ENCODE measurements at regions not wholly inside any gene's neighbourhood (a gene's known extent, or its start where the extent isn't known, plus 50 kb on each side); places are given as distances from the start of the nearest gene placed in this dataset.
"Not testable (repeated sequence)": the region's sequence is repeated elsewhere in the genome, so short reads cannot be mapped to it uniquely, and the experiment has no call there.

DNA sequence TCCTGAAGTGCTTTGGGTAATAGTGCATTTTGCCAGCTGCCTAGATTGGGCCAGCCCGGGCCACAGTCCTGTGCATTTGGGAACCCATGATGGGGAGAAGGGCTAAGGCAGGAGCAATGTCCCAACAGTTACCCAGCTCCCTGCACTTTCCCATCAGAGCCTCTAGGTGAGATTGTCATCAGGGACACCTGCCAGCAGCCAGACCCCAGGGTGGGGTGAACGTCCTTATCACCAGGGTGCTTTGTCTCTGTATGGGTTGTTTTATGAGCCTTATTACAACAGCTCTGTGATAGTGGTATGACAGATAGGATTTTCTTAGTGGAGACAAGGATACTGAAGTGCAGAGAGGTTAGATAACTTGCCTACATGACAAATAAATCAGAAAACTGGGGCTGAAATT, 365.7 kb downstream of the OSTF1 start:
- in situ Hi-C loops (cut with HindIII; ENCODE audit: low sequenced_read_pairs), result loop anchor here (5.0 kb wide), 1 partner anchor 82 kb away; no protein-coding TSS in a partner anchor

DNA sequence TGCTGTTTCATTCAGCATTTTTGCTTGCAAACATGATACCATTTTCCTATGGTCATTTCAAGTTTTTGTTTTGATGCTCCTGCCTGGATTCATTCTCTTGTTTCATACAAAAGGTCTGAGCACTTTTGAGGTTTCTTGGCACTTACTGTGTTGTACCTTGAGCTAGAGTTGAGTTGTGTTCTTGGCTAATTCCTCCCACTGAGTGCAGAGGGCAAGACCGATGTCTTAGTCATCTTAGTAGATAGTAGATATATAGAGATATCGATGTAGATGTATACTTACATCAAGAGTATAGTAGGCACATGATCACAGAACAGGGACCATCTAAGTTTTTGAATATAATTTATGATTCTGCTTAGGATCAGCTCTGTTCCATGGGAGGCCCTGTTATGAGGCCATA, 366.6 kb downstream of the OSTF1 start:
- in situ Hi-C loops (cut with HindIII; ENCODE audit: low sequenced_read_pairs), result loop anchor here (5.0 kb wide), 2 partner anchors 83 to 282 kb away; no protein-coding TSS in a partner anchor

DNA sequence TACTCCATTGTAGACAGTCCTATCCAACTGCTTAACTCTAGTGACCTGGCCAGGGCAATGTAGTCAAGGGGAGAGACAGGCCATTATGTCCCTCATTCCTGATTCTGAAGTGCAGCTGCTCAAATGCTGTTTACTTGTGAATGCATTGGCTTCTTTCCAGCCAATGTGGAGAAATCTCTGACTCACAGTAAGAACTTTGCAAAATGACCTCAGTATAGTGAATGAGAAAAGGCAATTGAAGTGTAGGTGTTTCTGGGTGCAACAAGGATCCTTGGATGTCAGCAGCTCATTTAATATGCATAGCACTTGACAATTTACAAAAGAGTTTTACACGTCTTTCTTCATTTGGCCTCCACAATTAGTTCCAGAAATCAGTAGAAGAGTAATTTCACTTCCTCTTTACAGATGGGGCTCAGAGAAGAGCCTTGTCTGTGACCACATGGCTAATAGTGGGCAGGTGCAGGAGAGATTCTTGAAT, 367.2 kb downstream of the OSTF1 start:
- in situ Hi-C loops (cut with HindIII; ENCODE audit: low sequenced_read_pairs), result loop anchor here (5.0 kb wide), 1 partner anchor 282 kb away; no protein-coding TSS in a partner anchor

DNA sequence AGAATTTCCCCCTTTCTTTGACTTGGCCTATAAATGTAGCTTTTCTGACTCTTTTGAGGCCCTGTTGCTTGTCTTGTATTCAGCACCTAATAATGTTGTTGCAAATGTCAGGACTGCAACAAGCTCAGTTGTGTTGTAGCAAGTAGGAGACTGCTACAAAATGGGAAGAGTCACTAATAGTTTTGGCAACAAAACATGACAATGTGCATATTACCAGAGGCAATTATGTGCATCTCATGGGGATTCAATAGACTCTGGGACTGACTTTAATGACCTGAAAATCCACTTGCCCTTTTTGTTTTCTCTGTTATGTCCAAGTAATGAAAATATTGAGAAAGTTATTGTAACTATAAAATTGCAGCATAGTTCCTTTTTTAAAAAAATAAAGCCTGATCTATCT, 368.4 kb downstream of the OSTF1 start:
- in situ Hi-C loops (cut with HindIII; ENCODE audit: low sequenced_read_pairs), result loop anchor here (5.0 kb wide), 1 partner anchor 281 kb away; no protein-coding TSS in a partner anchor

DNA sequence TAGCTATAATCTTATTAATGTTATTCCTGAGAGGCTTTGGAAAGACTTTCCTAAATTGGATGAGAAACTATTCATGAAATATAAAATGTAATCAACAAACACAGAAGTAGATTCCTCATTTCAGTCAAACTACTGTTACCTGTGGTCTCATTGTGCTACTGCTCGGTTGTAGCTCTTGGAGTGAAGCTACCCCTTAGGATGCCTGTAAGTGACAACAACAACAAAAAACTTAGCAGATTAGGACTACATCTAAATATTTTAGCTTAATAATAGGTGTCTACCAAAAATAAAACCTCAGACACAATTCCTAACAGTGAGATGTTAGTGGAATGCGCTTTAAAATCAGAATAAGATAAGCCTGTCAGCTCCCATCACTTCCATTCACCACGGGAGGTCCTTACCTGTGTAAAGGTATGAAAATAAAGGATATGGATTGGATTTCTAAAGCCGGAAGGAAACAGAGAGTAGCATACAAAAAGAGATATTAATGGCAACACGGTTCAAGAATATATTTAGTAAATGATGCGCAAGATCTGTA, 369.2 kb downstream of the OSTF1 start:
- in situ Hi-C loops (cut with HindIII; ENCODE audit: low sequenced_read_pairs), result loop anchor here (5.0 kb wide), 1 partner anchor 280 kb away; no protein-coding TSS in a partner anchor

DNA sequence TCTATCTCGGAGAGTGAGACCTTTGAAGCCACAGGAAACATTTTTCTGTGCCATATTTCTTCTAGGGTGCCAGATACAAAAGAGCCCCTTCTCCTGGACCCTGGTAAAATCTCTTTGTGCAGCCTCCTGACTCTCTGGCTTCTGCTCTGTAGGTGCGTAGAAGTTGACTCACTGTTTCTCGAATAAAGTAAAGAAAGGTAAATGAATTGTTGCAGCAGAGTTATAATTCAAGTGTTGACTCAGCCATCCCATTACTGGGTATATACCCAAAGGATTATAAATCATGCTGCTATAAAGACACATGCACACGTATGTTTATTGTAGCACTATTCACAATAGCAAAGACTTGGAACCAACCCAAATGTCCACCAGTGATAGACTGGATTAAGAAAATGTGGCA, 371.0 kb downstream of the OSTF1 start:
- in situ Hi-C loops (cut with HindIII; ENCODE audit: low sequenced_read_pairs), result loop anchor here (5.0 kb wide), 1 partner anchor 278 kb away; no protein-coding TSS in a partner anchor

DNA sequence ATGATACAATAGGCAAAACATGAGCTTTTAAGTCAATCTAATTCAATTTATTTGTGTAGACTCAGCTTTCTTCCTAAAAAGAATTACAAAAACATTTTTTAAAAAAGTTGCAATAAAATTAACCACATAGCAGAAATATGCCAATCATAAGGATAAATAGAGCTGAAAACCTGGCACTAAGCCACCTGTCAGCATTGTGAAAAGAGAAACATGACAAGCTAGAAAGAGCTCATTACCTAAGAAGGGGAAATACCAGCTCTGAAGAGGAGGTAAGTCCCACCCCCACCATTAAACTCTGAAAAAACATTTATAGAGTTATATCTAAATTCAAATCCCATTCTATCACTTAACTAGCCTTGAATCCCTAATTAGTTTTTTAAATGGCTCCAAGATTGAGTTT, 372.9 kb downstream of the OSTF1 start:
- in situ Hi-C loops (cut with HindIII; ENCODE audit: low sequenced_read_pairs), result no loop called here

DNA sequence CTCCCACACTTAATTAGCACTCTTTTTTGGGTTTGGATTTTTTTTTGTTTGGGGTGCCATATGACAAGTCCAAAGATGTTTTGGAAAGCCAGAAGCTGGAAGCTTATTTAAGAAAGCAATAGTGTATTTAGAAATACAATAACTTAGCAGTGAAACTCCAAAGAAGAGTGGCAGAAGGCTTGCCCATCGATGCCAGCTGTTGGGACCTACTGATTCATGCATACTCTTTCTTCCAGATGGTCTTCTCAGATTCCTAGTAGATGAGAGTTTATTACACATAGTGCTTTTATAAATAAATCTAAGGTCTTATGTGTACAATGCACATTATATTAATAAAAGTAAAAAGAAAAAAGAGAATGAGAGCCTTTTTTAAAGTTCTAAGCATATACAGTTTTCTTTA, 374.6 kb downstream of the OSTF1 start:
- in situ Hi-C loops (cut with HindIII; ENCODE audit: low sequenced_read_pairs), result no loop called here

DNA sequence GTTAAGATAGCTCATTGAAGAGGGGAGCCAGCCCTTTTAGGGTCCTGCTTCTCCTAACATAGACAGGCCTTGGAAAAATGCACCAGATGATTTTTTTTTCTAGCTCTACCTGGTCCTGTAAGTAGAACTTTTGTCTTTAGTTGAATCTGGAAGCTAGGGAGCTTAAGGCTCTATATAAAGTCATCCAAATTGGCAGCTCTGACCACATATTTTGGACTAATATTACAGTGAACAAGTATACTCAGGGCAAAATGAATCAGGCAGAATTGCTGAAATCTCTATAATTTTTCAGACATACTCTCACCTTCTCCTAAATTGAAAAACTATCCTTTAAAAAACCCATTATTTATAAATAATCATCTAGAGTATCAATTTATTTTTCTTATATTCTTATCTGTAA, 375.6 kb downstream of the OSTF1 start:
- in situ Hi-C loops (cut with HindIII; ENCODE audit: low sequenced_read_pairs), result no loop called here

DNA sequence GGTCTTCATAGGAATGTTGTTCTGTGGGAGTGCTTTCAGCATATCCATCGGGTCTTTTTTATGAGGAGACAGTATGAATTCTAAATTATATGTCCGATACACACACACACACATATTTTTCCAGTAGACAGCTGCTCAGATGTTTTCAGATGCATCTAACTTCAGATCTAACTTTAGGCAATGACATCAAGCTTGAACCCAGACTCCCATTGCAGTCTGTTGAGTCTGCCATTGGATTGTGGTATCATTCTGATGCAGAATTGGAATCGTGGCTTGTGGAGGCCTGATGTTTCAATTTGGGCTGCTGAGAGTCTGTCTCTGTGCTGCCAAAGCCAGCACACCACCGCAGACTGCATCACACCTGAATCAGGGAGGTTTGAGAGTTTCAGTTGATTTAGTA, 376.4 kb downstream of the OSTF1 start:
- in situ Hi-C loops (cut with HindIII; ENCODE audit: low sequenced_read_pairs), result no loop called here

DNA sequence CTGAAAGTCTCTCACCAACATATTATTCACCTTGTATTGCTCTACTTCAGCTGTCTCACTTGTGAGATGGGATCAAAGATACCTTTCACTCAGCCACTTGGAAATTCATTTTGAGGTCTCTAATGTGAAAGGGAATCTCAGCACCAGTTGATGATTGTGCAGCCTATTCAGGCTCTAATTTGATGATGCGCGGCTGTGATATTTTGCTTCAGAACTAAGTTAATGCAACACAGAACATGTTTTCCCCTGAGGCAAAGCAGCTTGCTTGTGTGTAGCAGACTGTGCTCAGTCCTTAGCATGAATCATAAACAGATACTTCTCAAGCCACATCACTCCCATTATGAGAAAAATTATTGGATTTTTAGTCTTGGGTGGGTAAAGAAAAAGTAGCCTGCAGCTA, 378.8 kb downstream of the OSTF1 start:
- in situ Hi-C loops (cut with HindIII; ENCODE audit: low sequenced_read_pairs), result no loop called here

DNA sequence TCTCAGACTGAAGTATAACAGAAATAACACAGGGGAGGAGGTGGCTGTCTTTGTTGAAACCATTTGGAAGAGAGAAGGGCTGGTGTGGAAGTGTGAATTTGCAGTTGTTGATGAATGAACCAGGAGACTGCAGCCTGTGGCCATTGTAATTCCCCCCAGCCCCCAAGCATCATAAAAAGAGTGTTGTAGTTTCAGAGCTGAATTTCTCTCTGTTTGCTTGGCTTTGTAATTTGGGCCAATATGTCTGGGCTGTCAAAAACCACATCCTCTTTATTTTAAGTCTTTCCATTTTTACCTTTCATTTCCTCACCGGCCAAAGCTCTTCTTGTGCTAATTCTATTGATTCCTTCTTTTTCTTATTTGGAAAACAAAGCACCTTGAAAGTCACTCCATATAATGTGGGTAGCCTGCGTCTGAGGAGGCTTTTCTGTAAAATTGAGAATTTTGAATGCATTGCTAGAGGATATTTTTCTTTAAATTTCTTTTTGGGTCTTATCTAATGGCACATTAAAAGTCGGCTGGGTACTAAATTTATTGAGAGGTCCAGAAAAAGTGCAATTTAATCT, 383.3 kb downstream of the OSTF1 start:
- in situ Hi-C loops (cut with HindIII; ENCODE audit: low sequenced_read_pairs), result no loop called here

DNA sequence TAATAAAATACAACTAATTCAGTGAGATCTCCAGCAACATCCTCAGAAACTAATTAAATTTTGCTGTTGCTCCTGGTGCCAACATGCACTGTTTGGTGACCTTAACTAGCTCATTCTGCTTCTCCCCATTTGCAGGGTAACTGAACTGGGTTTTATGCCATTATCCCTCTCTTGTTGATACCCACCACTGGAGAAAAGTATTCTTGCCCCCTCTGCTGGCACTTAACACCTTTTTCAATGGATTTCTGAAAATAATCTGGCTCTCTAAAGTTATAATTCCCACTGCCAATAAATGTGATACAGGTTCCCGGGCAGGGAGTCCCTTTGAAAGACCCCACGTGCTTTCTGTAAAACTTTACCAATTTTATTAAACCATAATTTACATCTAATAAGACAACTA, 394.3 kb downstream of the OSTF1 start:
- in situ Hi-C loops (cut with HindIII; ENCODE audit: low sequenced_read_pairs), result no loop called here

DNA sequence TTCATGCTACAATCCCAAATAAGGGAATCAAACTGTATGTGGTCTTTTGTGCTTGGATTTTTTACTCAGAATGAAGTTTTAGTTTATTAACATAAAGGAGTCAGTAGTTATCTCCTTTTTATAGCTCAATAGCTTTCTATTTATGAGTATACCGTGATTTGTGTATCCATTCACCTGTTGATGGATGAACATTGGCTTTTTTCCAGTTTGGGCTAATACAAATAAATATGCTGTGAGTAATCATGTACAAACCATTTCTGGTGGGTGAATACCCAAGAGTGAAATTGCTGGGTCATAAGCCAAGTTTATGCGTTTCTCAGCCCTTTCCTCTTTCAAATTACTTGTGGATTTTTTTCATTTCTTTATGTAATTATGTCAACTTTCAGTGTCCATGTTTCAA, 395.3 kb downstream of the OSTF1 start:
- in situ Hi-C loops (cut with HindIII; ENCODE audit: low sequenced_read_pairs), result no loop called here

DNA sequence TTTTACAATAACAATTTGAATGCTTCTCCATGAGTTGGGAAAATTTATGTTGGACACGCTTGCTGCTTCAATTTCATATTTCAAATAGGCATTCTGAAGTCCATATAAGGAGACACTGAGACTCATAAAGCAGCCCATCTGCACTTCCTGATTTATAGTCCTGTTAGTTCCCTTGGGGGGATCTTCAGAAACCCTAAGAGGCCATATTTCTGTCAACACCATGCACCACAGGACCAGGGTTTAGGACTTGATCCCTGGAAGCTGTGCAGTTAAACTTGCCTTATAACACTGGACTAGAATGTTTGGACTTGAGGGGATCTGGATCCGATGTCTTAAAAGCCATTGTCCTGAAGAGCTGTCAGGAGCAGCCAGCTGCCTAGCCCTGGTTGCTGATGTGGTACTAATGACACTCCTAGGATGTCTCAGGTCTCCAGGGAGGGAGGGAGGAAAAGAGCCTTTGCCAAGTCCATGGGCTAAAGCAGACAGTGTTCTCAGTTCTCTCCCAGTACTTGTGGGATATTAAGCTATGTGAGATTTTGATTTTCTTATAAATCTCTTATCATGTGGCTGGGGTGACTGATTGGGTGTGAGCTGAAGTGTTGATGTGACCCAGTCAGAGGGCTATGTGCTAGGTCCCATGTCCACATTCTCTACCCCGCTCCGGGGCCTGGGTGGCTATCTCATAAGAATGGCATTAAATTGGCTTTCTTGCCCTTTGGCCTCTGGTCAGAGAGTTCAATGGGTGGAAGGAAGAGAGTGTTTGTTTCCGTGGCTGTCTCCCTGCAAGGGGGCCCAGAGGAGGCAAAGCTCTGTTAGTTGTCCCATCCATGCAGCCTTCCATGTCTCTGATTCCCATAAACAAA, 399.8 kb downstream of the OSTF1 start:
- in situ Hi-C loops (cut with HindIII; ENCODE audit: low sequenced_read_pairs), result no loop called here

DNA sequence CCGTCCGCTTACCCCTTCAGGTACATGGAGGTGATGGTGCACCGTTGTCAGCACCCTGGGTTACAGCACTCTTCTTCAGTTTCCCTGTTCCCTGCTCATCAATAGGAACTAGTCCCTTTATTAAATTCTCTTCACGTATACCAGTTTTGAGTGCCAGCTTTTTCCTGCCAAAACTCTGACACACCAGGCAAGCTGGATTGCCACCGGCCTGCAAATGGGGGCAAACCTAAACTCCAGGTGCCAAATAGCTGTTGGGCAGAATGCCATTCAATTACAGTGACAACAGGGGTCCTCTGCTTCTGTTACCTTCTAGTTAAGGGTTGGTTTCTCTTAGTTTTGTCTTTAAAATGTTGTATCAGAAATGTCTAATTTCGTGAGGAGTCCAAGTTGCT, 400.4 kb downstream of the OSTF1 start:
- in situ Hi-C loops (cut with HindIII; ENCODE audit: low sequenced_read_pairs), result no loop called here

DNA sequence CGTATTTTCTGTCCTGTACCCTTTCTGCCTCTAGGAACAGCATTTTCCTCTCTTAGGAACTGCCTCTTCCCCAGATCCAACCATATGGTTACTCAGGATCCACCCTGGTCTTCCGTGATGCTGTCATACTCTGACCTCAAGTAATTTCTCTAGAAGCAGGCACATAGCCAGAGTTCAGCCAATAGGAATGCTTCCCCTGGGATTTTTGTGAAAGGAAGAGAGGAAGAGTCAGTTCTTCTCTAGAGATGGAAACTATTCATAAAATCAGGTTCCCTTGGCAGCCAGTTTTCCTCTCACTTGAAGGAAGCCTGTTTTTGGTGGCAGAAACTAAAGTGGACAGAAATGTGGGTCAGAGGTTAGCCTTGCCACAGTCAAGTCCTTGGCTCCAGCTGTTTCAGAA, 400.1 kb upstream of the PCSK5 start:
- in situ Hi-C loops (cut with HindIII; ENCODE audit: low sequenced_read_pairs), result no loop called here

DNA sequence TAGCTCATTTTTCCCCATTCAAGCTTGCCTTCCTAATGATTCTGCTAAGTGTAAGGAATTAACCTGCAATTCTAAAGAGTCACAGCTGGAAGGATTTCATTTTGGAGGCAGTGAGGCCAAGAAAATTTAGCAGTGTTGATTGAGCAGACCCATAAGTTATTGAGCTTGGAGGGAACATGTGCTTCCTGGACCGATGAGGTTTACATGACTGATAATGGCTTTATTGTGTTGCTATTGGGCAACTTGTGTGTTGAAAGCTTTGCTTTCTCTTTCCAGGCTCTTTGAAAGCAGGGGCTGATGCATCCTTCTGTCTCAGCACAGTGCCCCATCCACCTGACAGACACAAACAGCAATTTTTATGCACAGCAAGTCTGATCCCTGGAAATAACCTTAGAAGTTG, 398.9 kb upstream of the PCSK5 start:
- in situ Hi-C loops (cut with HindIII; ENCODE audit: low sequenced_read_pairs), result no loop called here

DNA sequence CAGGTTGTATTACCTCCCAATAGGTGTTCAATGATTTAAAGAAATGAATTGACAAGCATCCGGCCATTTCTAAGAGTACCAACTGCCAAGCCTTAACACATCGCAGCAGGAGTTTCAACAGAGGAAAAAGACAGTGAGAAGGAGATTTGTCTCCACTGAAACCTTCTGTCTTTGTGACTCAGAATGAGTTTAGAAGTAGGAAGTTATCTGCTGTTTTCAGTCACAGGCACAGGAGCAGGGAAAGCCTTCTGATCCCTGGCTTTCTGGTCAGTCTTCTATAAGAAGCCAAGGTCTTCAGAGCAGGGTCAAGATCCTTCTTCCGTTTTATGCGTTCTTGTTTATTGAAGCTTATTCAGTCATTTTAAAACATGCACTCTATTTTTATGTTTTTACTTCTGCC, 390.7 kb upstream of the PCSK5 start:
- in situ Hi-C loops (cut with HindIII; ENCODE audit: low sequenced_read_pairs), result no loop called here

DNA sequence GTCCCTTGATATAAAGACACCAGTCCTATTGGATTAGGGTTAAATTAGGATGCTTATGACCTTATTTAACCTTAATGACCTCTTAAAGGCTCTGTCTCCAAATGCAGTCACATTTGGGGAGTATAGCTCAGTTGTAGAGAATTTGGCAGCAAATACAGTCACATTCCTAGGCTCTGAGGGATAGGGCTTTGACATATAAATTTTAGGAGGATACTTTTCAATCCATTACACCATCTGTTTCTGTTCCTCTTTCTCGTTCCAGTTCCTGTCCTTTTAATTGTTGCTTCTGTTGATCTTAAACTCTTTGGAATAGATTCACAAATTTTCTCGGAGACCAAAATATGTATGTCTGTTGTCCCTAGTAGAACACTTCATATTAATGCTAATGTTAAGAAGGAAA, 390.0 kb upstream of the PCSK5 start:
- in situ Hi-C loops (cut with HindIII; ENCODE audit: low sequenced_read_pairs), result no loop called here

DNA sequence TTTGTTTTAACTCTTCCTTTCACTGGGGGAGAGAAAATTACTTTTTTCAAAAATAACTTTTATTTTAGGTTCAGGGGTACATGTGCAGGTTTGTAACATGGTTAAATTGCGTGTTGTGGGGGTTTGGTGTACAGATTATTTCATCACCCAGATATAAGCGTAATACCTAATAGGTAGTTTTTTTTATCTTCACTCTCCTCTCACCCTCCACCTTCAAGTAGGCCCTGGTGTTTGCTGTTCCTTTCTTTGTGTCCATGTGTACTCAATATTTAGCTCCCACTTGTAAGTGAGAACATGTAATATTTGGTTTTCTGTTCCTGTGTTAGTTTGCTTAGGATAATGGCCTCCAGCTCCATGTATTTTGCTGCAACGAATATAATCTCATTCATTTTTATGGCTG, 389.5 kb upstream of the PCSK5 start:
- in situ Hi-C loops (cut with HindIII; ENCODE audit: low sequenced_read_pairs), result not testable (repeated sequence)

DNA sequence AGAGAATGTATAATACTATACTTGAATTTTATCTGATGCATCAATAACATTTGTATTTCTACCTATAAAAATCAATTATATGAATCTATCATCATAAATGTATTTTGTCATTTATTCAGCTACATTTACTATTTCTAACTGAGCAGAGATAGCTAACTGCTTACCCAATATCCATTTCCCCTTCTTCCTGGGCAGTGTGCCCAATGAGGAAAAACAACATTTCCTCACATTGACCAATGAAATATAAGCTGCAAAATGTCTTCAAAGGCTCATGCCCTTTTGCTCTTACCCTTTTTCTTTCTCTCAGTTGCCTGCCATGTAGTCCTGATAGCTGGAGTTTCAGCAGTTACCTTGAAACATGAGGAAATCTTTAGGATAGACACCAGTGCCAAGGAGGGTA, 385.8 kb upstream of the PCSK5 start:
- in situ Hi-C loops (cut with HindIII; ENCODE audit: low sequenced_read_pairs), result no loop called here

All from endothelial cell of hepatic sinusoid (primary cell).